GM19438 (cell line): ENCODE measurements at regions not wholly inside any gene's neighbourhood (a gene's known extent, or its start where the extent isn't known, plus 50 kb on each side); places are given as distances from the start of the nearest gene placed in this dataset.

Source experiments
- ATAC-seq: cut with Tn5 transposase; IDR thresholded peaks from one replicate; pipeline ENCODE4 v1.9.1; 2021; ENCODE audit warnings: low read depth; ENCODE audit not compliant: unreplicated experiment

- no peak for ATAC-seq
Observed at GRCh38 chr19:30167976-30168635, 204.1 kb upstream of the ZNF536 start.

- ATAC-seq, result no peak
Observed at GRCh38 chr19:30168760-30169159, 203.4 kb upstream of the ZNF536 start.

DNA sequence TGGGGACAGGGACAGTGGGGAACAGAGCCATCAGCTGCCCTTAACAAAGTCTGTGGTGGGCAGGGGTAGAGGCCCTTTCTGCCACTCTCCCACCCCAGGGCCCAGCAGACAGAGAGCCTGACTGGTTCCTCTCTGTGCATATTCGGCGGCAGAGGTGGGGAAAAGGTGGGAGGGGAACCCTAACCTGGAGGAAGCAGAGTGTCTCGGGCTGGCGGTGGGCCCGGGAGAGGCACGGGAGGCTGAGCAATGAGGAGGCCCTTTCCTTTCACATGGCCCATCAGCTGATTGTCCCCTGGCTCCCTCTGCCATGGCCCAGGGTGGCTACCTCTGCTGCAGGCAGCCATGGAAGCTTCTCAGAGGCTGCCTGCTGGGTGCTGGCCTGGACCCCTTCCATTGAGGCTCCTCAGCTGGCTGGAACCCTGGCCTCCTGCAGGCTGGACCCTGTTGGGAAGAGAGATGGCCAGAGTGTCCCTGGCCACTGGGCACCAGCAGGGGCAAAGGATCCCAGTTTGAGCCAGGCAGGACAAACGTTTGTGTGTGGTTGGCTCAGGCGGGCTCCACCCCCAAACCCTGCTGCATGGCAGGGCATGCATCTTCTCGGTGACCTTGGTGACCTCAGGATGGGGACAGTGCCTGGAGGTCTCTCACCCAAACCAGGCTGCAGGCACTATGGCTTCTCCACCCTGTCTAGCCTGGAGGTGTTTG lies 202.8 kb upstream of the ZNF536 start:
- ATAC-seq, result no peak

DNA sequence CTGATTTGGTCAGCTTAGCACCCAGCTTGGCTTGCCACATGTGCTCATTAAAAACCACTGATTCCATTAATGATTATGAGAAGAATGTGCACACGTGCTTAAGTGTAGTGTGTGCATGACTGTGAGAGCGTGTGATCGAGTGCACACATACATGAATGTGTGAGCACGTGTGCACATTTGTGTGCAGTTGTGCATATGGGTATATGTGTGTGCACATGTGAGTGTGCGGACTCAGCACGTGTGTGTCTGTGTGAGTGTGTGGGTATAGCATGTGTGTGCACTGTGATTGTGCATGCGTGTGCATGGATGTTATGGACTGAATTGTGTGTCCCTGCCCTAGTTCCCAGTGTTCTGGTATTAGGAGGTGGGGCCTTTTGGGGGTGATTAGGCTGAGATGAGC lies 202.1 kb upstream of the ZNF536 start:
- ATAC-seq, result no peak

GRCh38 chr19:30170495-30171137 lies 201.6 kb upstream of the ZNF536 start:
- no peak for ATAC-seq

DNA sequence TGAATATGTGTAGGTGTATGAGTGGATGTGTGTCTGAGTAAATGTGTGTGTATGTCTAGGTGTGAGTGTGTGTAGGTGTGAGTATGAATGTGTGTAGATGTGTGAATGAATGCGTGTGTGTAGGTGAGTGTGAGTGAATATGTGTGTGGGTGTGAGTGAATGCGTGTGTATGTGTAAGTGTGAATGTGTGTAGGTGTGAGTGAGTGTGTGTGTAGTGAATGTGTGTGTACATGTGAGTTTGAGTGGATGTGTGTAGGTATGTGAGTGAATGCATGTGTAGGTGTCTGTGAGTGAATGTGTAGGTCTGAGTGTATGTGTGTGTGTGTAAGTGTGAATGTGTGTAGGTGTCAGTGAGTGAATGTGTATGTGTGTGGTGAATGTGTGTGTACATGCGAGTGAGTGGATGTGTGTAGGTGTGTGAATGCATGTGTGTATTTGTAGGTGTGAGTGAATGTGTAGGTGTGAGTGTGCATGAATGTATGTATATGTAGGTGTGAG lies 201.0 kb upstream of the ZNF536 start:
- no peak for ATAC-seq

- ATAC-seq, result no peak
Observed at GRCh38 chr19:30171795-30172612, 200.2 kb upstream of the ZNF536 start.

GRCh38 chr19:30172613-30173242 lies 199.5 kb upstream of the ZNF536 start:
- no peak for ATAC-seq

GRCh38 chr19:30173593-30174356 lies 198.4 kb upstream of the ZNF536 start:
- ATAC-seq, result no peak

DNA sequence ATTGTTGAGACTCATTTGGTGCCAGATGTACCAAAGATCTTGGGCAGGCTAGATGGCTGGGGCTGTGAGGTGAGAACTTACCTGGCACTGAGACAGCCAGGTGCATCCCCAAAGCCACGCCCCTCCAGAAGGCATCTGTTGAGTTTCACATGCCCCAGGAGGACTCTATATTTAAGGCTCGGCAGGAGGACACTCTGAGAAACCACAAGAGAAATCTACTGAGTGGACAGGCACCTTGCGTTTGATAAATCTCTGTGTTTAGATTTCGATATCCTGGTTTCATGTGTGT lies 197.9 kb upstream of the ZNF536 start:
- ATAC-seq, result no peak

DNA sequence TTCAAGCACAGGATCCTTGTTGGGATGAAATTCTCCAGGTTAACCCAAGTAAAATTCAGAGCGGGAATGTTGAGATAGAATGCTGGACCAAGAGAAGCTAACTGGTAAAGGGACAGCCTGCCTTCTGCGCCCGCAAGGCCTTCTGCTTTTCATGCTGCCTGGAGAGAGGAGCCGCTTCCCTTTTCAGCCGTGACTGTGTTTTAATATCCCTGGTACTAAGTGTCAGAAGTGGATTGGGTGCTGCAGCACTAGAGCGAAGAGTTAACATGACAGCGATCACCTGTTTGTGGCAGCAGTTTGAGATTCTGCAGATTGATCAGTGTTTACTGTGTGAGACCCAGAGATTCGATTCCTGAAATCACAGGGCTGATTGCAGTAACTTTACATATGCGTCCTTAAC lies 197.4 kb upstream of the ZNF536 start:
- no peak for ATAC-seq

DNA sequence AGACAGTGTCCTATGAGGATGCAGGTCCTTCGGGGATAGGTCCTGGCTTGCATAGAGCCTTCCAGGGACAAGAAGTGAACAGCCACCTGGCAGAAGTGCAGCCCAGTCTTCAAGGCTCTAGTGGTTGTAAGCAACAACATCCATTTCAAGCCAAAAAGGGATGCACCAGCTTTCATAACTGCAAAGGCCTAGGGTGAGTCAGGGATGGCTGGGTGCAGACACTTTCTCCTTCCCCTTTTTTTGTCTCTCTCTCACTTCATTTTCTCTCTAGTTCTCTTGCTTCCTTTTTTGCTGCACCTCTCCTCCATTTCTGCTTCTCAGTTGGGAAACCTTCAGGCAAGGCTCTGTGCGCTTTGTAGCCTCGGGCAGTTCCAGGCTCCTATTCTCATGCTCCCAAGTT lies 196.2 kb upstream of the ZNF536 start:
- no peak for ATAC-seq

DNA sequence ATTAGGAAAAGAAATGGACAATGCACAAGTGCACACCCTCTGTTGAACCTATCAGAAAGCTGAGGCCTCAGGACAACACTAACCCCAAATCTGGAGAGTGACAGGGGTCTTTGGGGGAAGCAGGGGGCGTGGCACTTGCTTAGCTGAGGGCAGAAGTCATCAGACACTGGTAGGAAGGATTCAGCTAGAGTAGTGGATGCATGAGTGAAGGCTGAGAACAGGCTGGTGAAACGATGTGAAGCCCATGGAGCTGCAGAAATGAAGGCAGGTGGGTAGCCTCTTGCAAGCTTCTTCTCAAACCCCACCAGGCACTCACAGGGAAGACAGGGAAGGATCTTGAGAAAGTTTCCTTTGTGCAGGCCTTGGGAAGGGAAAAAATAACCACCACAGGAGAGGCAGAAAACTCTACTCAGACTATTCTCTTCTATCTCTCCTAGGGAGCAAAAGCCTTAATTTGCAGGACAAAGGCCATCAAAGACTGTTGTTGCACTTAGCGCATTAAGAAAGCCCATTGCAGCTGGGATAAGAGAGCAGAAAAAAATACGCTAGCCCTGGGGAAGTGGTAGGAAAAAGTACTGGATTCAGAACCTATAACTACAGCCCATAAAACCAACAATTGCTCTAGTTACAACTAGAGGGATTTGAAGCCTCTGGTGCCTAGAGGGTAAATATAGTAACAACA lies 193.3 kb upstream of the ZNF536 start:
- no peak for ATAC-seq

- ATAC-seq, result no peak
Observed at GRCh38 chr19:30180691-30181090, 191.5 kb upstream of the ZNF536 start.

DNA sequence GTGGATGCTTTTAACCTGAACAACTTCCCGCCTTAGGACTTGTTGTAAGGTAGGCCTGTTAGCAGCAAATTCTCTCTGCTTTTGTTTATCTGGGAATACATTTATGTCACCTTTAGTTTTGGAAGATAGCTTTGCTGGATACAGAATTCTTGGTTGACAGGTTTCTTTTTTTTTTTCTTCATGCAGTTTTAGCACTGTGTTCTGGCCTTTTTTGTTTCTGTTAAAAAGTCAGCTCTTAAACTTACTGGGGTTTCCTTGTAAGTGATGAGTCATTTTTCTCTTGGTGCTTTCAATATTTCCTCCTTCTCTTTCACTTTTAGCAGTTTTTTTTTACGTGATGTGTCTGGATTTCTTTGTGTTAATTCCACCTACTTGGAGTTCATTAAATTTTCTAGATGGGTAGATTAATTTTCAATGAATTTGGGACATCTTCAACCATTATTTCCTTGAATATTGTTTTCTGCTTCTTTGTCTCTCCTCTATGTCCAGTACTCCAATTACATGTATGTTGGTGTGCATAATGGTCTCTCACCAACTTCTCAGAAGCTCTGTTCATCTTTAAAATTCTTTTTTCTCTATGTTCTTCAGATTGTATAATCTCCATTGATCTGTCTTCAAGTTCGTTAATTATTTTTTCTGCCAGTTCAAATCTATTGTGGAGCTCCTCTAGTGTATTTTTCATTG lies 188.2 kb upstream of the ZNF536 start:
- ATAC-seq, result no peak

GRCh38 chr19:30202060-30202600 lies 170.1 kb upstream of the ZNF536 start:
- no peak for ATAC-seq

DNA sequence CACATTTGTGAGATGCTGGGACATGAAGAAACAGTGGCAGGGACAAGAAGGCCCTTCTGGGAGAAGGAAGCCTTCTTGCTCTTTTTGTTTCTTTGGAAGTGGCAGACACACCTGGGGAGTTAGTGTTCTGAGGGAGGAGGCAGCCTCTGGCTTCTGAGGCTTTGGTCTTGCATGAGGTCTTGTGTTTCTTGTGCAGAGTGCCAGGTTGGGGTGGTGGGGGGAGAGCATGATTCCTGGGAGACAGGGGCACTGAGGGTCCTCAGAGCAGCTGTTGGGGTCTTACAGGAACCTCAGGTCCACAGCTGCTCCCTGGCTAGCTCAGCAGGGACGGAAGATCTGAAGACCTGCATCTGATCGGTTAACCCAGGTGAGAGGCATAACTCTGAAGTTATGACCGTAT lies 167.5 kb upstream of the ZNF536 start:
- no peak for ATAC-seq

- no peak for ATAC-seq
Observed at GRCh38 chr19:30206187-30206586, 166.0 kb upstream of the ZNF536 start.

- ATAC-seq, result no peak
Observed at GRCh38 chr19:30207357-30207756, 164.8 kb upstream of the ZNF536 start.
